Left renal cortex interstitium (tissue), 4 donors: ENCODE measurements at regions not wholly inside any gene's neighbourhood (a gene's known extent, or its start where the extent isn't known, plus 50 kb on each side); places are given as distances from the start of the nearest gene placed in this dataset.
"Not testable (repeated sequence)": the region's sequence is repeated elsewhere in the genome, so short reads cannot be mapped to it uniquely, and the experiment has no call there.

ENCODE experiments used
- DNase-seq, 4 donors: peaks; one replicate each; pipeline ENCODE4 v3.0.0-alpha.2; 2013; ENCODE audit warnings: low read depth in 4 of 4, low spot score in 2 of 4, missing footprints in 1 of 4

DNA sequence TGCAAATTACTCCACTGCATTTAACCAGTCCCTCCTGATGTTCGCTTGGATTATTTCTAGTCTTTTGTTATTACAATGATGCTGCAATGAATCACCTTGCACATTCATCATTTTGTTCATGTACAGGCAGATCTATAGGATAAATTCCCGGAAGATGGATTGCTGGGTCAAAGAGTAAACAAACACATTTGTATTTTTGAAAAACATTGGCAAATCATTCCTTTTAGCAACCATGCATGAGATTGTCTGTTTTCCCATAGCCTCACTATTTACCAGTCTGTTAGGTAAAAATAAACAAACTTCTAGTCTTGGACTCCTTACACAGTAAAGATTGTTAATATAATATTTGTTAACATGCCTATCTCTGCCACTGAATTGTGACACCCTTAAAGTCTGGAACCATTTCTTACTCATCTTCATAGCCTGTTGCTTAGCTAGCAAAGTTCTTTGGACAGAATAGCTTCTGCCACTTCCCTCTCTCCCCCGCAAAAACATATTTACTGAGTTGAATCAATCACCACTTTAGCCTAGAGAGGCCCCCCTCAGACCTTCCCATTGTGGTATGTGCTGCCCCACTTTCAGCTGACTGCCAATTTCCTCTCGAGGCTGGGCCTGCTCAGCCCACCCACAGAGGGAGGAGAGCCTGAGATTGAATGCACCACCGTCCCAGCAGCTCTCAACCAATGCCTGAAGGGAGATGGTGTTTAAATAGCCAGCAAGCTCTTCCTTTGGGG is 108.4 kb upstream of the ATXN3L start:
- no peak for DNase-seq

DNA sequence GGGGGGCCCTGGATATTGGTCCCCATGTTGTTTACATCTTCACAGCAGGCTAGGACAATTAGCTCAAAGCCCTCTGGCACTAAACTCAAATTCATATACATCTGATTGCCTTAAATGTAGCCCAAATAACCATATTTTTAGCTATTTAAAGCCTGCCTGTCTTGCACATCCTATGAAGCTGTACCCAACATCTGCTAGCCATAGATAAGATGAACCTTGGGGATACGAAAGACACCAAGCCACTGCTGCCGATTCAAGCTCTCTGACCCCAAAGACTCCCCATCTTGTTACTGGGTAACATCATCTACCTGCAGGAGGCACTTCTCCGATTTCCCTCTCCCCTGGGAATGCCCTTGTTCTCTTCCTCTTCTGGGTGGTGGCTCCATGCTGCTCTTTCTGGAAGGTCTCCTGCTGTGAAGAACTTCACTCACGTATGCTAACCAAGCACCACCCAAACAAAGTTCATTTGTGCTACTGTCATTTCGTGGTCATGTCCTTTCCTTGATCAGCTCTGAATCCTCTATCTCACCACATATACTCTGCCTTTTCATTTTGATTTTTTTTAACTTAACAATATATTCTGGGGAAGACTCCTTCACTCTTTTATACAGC is 107.7 kb upstream of the ATXN3L start:
- DNase-seq, result no peak

GRCh38 chrX:13420545-13421183 is 100.8 kb upstream of the ATXN3L start:
- no peak for DNase-seq

GRCh38 chrX:13419918-13420317 is 100.1 kb upstream of the ATXN3L start:
- DNase-seq, result no peak

GRCh38 chrX:13419276-13419675 is 99.4 kb upstream of the ATXN3L start:
- DNase-seq, result no peak

DNA sequence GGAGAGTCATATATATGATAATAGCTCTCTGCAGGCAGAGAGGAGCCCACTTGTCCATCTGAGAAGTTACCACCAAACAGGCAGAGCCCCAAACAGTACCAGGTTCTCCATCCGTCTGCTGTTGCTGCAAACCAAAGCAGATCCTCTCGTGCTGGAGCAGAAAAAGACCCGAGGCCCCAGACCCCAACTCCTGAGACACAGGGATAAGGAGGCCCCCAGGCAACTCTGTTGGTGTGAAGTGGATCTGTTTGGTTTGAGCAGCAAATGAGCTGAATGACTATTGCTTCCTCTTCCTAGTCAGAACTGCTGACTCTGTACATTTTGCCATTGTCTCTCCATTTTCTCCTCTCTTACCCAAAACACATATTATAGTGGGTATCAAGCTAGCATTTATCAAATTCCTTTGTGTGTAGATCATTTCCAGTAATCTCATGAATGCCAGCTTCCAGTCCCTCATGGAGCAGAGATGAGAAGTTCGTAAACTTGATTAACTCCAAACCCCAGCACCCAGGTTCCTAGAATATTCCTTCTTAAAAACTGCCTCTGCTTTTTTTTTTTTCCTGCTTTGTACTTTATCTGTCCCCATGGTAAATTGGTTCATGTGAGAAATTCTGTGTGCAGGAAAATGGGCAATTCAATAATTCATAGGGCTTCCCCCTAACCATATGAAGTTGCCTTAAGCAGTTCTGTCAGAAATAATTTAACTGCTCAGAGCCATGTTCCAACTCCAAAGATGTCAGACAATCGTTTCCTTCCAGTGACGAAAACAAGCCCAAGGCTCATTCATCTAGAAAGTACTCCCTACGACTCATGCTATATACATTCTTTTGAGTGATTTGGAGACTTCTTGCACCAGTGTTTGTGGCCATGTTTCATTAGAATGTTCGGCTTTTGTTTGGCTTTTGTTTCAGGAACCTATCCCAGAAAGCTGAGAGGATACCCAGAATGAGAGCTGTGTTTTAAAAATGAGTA is 98.6 kb upstream of the ATXN3L start:
- no peak for DNase-seq

- DNase-seq, result no peak
These were observed 95.7 kb upstream of the ATXN3L start for GRCh38 chrX:13415509-13415908.

DNA sequence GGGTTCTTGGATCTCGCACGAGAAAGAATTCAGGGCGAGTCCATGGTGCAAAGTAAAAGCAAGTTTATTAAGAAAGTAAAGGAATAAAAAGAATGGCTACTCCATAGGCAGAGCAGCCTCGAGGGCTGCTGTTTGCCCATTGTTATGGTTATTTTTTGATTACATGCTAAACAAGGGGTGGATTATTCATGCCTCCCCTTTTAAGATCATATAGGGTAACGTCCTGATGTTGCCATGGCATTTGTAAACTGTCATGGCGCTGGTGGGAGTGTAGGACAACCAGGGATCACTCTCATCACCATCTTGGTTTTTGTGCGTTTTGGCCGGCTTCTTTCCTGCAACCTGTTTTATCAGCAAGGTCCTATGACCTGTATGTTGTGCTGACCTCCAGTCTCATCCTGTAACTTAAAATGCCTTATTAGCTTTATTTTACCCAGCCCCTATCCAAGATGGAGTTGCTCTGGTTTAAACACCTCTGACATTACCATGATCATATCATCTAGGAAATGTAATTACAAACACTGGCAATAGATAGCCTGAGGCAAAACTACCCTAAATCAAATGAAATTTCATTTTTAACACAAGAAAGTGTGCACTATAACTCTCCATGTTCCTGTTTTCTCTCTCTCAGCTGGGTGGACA is 94.3 kb upstream of the ATXN3L start:
- no peak for DNase-seq

DNA sequence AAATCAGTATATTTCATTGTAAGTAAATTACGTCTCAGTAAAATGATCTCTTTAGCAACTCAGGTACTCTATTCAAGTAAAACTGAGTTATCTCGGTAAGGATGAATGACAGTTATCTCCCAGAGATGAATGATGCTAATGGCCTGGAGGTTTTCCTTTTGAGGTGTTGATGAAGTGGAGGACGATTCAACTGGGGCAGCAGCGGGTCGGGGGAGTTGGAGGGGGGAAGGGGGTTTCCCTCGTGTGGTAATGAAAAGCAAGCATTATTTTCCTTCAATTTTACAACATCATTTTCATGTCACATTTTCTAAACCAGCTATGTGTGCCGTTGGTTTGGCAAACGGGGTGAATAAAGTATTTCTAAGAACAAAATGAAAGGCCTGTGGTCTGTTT is 92.4 kb upstream of the ATXN3L start:
- no peak for DNase-seq

- DNase-seq, result no peak
These were observed 91.8 kb upstream of the ATXN3L start for GRCh38 chrX:13411496-13412207.

GRCh38 chrX:13408599-13408998 is 88.7 kb upstream of the ATXN3L start:
- not testable (repeated sequence) for DNase-seq

- DNase-seq, result not testable (repeated sequence)
These were observed 84.9 kb upstream of the ATXN3L start for GRCh38 chrX:13404777-13405176.

- no peak for DNase-seq
These were observed 84.5 kb upstream of the ATXN3L start for GRCh38 chrX:13404364-13404763.

DNA sequence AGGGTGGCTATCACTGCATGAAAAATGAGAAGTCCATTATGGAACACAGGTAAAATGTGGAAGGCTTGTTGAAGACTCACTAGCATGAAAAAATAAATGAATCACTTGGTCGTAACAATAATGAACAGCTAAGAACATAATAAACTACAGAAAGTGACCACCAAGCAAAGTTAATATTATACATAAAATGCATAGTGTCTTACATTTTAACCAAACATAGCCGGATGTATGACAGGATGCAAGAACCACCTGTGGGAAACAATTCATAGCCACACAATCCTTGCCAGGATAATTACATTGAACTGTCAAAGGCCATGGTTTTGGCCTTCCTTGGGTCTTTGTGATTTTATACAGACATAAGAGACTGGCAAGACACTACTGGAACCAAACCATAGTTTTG is 81.9 kb upstream of the ATXN3L start:
- DNase-seq, result no peak

DNA sequence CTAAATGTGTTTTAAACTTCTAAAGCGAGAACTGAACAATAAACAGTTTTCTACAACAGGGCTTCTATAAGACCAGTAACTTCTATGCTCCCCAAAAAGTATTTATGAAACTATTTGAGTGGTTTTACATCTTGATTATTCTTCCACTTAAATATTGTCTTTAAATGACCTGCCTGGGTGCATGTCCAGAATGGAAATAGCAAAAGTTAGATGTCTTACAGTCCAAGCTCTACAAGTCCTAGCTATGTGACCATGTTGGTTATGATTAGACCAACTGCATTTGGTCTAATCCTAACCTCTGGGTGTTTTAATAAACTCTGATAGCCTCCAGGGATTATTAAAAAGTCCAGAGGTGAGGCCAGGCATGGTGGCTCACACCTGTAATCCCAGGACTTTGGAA is 79.0 kb upstream of the ATXN3L start:
- no peak for DNase-seq

DNA sequence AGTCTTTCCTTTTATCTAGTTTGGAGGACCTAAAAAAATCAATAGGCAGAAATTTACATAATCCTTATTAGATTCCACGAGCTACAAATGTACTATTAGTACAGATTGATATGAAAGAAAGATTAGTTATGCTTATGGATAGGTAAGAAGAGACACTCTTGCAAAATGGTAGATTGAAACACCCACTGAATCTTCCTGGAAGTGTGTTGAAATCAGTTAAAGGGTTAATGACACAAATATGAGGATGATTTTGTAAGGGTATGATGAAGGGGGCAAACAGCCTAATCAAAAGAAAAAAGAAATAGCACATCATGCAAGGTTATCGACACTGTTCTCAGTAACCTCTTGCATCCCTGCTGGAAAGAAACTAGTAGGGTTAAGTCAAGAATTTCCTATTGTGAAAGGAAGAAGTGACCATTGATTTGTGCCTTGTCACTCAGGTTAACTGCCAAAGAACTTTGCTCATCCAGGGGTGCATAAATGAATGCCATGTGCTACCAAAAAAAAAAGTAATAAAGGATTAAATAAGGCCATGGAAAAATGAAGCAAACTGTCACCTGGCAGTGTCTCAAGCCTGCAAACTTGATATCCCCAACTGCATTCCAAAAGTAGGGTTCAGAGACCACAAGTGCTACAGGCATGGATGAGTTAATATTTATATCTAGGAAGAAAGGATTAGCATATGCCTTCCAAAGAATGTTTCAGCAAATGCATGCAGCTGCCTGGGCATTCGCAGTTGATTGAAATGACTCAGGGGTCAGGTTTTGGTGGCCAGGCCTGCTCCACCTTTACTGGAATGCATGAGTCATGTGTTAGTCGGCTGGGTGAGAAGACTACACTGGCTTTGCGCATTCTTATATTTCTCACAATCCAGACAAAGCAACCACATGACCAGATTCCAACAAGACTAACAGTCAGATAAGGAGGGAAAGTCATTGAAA is 78.3 kb upstream of the ATXN3L start:
- no peak for DNase-seq

DNA sequence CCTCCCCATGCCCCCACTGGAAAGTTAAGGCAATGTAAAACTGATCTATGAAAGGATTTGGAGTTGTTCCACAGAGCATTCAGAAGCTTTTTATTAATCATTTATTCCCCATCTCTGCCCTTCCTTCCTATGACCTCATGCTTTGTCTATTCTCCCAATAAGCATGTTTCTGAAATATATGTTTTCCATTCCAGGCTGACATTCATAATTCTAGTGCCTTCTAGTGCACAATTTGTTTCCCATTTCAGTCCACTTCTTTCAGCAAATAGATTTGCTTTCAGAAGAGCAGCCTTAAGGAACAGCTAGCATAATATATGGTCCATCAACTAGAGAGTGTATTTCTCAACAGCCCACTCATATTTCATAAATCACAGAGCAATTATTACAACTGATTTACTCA is 77.1 kb upstream of the ATXN3L start:
- no peak for DNase-seq

DNA sequence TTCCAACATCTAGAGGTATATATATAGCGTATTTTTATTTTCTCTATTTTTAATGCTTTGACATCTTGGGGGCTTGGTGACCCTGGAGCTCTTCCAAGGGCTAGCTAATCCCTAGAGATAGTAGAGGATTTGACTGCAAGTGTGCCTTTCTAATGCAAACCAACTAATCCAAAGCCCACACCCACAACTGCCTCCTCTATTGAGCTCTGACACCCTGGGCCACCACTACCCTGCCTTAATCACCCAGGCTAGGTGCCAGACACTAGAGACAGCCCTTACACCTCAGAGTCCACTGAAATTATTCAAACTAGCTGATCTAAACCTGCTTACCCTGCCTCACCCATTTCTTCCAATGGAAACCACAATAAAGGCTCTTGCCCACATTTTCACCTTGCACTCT is 69.6 kb upstream of the ATXN3L start:
- no peak for DNase-seq
